Fibroblast of skin of left quadriceps (primary cell): ENCODE measurements at regions not wholly inside any gene's neighbourhood (a gene's known extent, or its start where the extent isn't known, plus 50 kb on each side); places are given as distances from the start of the nearest gene placed in this dataset.

Experiments used
- DNase-seq, 2 experiments: peaks; one replicate each; pipeline ENCODE4 v3.0.0-alpha.2; 2013; ENCODE audit warnings: low read depth in 2 of 2

- no peak for DNase-seq
These were observed 79.8 kb upstream of the IQSEC1 start for GRCh38 chr3:13152826-13153710.

GRCh38 chr3:13150624-13151023 is 77.4 kb upstream of the IQSEC1 start:
- no peak for DNase-seq

- DNase-seq, result no peak
These were observed 76.3 kb upstream of the IQSEC1 start for GRCh38 chr3:13149330-13150108.

- DNase-seq, result no peak
These were observed 75.5 kb upstream of the IQSEC1 start for GRCh38 chr3:13148561-13149329.

- DNase-seq, result no peak
These were observed 74.9 kb upstream of the IQSEC1 start for GRCh38 chr3:13148126-13148525.

- DNase-seq, result no peak
These were observed 74.1 kb upstream of the IQSEC1 start for GRCh38 chr3:13147344-13147743.

- no peak for DNase-seq
These were observed 73.5 kb upstream of the IQSEC1 start for GRCh38 chr3:13146643-13147143.

- no peak for DNase-seq
These were observed 72.8 kb upstream of the IQSEC1 start for GRCh38 chr3:13145826-13146642.

GRCh38 chr3:13145131-13145825 is 72.0 kb upstream of the IQSEC1 start:
- DNase-seq, result no peak

- no peak for DNase-seq
These were observed 71.2 kb upstream of the IQSEC1 start for GRCh38 chr3:13144163-13145023.

- DNase-seq, result no peak
These were observed 70.3 kb upstream of the IQSEC1 start for GRCh38 chr3:13143381-13144004.

GRCh38 chr3:13142552-13143380 is 69.5 kb upstream of the IQSEC1 start:
- DNase-seq, result no peak

- peak; percentile 4 to 7 for DNase-seq
These were observed 68.8 kb upstream of the IQSEC1 start for GRCh38 chr3:13141991-13142412.

- no peak for DNase-seq
These were observed 68.0 kb upstream of the IQSEC1 start for GRCh38 chr3:13141183-13141582.

GRCh38 chr3:13140596-13140995 is 67.4 kb upstream of the IQSEC1 start:
- DNase-seq, result no peak

- no peak for DNase-seq
These were observed 66.3 kb upstream of the IQSEC1 start for GRCh38 chr3:13139471-13140065.

GRCh38 chr3:13138833-13139145 is 65.6 kb upstream of the IQSEC1 start:
- no peak for DNase-seq
